Esophagus muscularis mucosa (tissue), 4 donors: ENCODE measurements at regions not wholly inside any gene's neighbourhood (a gene's known extent, or its start where the extent isn't known, plus 50 kb on each side); places are given as distances from the start of the nearest gene placed in this dataset.

ENCODE experiments used
- CTCF ChIP-seq, 3 experiments: fragments of 200-600 bp in 2 of 3; fragments of 450-650 bp in 1 of 3; sonication (generic) in 2 of 3; IDR thresholded peaks; one replicate each; pipeline ENCODE4 v1.5.1; 2017 to 2019; ENCODE audit warnings: antibody characterized with exemption in 3 of 3, mild to moderate bottlenecking in 2 of 3, moderate library complexity in 1 of 3
- EP300 ChIP-seq: sonication (generic); formaldehyde crosslinking; IDR thresholded peaks from one replicate; pipeline ENCODE4 v1.6.1; 2017; ENCODE audit warnings: antibody characterized with exemption
- POLR2A ChIP-seq: fragments of 450-650 bp; IDR thresholded peaks from one replicate; pipeline ENCODE4 v1.6.1; 2017; ENCODE audit warnings: antibody characterized with exemption, moderate library complexity, mild to moderate bottlenecking, low read depth

GRCh38 chr10:29865700-29866355 lies 193.6 kb downstream of the JCAD start:
- TF ChIP-seq CTCF (IDR thresholded peaks at IDR 0.05) (no peak), POLR2A (no peak), EP300 (no peak)
